PFSK-1 (cell line): ENCODE measurements at regions not wholly inside any gene's neighbourhood (a gene's known extent, or its start where the extent isn't known, plus 50 kb on each side); places are given as distances from the start of the nearest gene placed in this dataset.

Experiments
- FOXP2 ChIP-seq: optimal IDR thresholded peaks from 2 replicates; pipeline ENCODE3; 2011; ENCODE audit warnings: borderline replicate concordance, control low read depth, inconsistent platforms; ENCODE audit not compliant: insufficient read depth; ENCODE audit errors: extremely low read length, extremely low read depth
- POLR2AphosphoS5 ChIP-seq: IDR thresholded peaks from 2 replicates; pipeline ENCODE4 v1.6.1; 2012; ENCODE audit warnings: low read depth, mild to moderate bottlenecking, control low read depth, low read length, moderate library complexity
- REST ChIP-seq, 2 experiments: IDR thresholded peaks; 2 replicates each; pipeline versions ENCODE4 v1.6.1 to v1.8.0; 2011 to 2012; ENCODE audit warnings: low read depth in 2 of 2, low read length in 2 of 2, control low read depth in 1 of 2, inconsistent platforms in 1 of 2, mild to moderate bottlenecking in 1 of 2, moderate library complexity in 1 of 2; ENCODE audit not compliant: insufficient read depth in 1 of 2
- SIN3A ChIP-seq: IDR thresholded peaks from 2 replicates; pipeline ENCODE4 v1.6.1; 2012; ENCODE audit warnings: mild to moderate bottlenecking, low read length, moderate library complexity, borderline replicate concordance; ENCODE audit not compliant: insufficient read depth
- TAF1 ChIP-seq: IDR thresholded peaks from 2 replicates; pipeline ENCODE4 v1.6.1; 2012; ENCODE audit warnings: low read length, control low read depth, borderline replicate concordance; ENCODE audit not compliant: insufficient read depth

GRCh38 chr2:204131621-204132020 is 195.1 kb downstream of the ICOS start:
- TF ChIP-seq TAF1 (no peak), POLR2AphosphoS5 (no peak), REST (IDR thresholded peaks at IDR 0.05; ENCODE audit: insufficient read depth in 1 of 2, low read depth in 2 of 2, low read length in 2 of 2) (no peak), FOXP2 (no peak), SIN3A (no peak)

GRCh38 chr2:204133476-204133875 is 196.9 kb downstream of the ICOS start:
- TF ChIP-seq SIN3A (no peak), FOXP2 (no peak), POLR2AphosphoS5 (no peak), REST (IDR thresholded peaks at IDR 0.05; ENCODE audit: insufficient read depth in 1 of 2, low read depth in 2 of 2, low read length in 2 of 2) (no peak), TAF1 (no peak)

GRCh38 chr2:204134421-204134820 is 197.9 kb downstream of the ICOS start:
- TF ChIP-seq SIN3A (no peak), TAF1 (no peak), FOXP2 (no peak), POLR2AphosphoS5 (no peak), REST (IDR thresholded peaks at IDR 0.05; ENCODE audit: insufficient read depth in 1 of 2, low read depth in 2 of 2, low read length in 2 of 2) (no peak)

- no peak for TF ChIP-seq FOXP2
- TF ChIP-seq POLR2AphosphoS5: no peak
- no peak for TF ChIP-seq TAF1
- no peak for TF ChIP-seq REST (IDR thresholded peaks at IDR 0.05; ENCODE audit: insufficient read depth in 1 of 2, low read depth in 2 of 2, low read length in 2 of 2)
- TF ChIP-seq SIN3A: no peak
Observed at GRCh38 chr2:204135752-204136151, 199.2 kb downstream of the ICOS start.

GRCh38 chr2:204138206-204138605 is 201.6 kb downstream of the ICOS start:
- TF ChIP-seq POLR2AphosphoS5 (no peak), REST (IDR thresholded peaks at IDR 0.05; ENCODE audit: insufficient read depth in 1 of 2, low read depth in 2 of 2, low read length in 2 of 2) (no peak), SIN3A (no peak), TAF1 (no peak)
